NCI-H345 treated with DMSO at 0.1 percent for 48 hours (cell line): ENCODE measurements at regions not wholly inside any gene's neighbourhood (a gene's known extent, or its start where the extent isn't known, plus 50 kb on each side); places are given as distances from the start of the nearest gene placed in this dataset.

Experiments used
- DNase-seq: peaks from one replicate; lab custom pipeline; 2025; ENCODE audit not compliant: unreplicated experiment; lab: John Stamatoyannopoulos, UW

DNA sequence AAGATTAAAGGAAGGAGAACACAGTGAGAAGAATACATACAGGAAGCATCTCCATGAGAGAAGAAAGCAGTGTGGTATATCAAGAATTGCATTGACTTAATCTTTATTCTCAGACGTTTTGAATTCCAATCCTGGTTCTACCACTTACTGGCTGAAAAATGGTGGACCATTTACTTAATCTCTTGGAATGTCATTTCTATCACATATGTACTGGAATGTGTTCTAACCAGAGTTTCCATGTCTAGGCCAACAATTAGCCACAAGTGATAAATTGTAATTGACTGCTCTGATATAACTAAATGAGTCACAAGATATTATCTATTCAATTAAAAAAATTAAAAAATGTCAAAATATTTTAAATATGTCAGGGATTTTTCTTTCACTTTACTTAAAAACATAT lies 626.1 kb downstream of the PTPRC start:
- no peak for DNase-seq

DNA sequence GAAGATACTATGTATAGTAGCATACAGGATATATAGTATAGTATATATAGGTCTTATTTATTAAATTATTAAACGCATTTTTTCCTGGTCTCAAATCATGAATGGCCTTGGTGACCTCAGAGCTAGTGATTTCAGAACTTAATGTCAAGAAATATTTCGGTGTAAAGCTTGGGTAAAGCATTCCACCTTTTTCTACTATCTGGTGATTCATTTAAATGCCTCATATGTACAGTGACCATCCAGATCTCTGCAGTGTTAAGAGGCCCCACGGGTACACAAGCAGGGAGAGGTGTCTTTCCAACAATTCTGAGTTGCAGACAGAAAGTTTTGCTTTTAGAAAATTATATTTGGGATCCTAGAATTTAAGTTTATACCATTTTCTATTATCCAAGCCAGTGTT lies 626.5 kb downstream of the PTPRC start:
- DNase-seq, result no peak

DNA sequence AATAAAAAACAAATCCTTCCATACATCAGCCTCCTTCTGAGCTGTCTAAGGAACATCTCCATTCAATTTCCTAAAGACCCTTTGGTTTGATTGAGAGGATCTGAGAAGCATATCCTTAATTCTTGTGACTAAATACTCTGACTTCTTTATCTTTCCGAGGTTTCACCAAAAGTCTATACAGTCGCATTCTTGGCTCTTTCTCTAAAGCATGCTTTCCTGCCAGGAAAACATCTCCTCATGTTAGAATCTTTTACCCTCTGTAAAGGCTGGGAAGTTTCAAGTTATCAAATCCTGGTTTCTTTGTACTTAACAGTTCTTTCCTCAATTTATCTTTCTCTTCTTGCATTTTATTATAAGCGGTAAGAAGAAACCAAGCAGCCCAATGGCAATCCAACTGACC lies 630.4 kb downstream of the PTPRC start:
- DNase-seq, result no peak

DNA sequence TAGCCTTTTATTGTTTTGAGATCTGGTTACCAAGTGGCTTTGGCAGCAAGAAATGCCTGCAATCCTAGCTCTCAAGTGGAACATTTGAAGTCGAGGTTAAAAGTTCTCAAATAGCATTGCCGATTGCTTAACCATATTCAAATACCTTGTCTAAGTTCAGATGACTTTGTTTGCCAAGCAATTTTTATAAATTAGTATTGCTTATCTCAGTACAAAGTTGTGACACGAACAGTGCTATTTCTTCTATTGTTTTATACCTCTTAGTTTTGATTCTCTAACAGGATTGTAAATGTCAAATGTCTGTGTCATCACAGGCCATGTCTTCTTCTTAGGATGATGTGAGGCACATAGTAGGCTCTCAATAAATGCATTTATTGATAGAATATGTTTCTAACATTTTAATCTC lies 633.3 kb downstream of the PTPRC start:
- DNase-seq, result no peak

- DNase-seq, result no peak
Measured at GRCh38 chr1:199272628-199273086, 633.8 kb downstream of the PTPRC start.

DNA sequence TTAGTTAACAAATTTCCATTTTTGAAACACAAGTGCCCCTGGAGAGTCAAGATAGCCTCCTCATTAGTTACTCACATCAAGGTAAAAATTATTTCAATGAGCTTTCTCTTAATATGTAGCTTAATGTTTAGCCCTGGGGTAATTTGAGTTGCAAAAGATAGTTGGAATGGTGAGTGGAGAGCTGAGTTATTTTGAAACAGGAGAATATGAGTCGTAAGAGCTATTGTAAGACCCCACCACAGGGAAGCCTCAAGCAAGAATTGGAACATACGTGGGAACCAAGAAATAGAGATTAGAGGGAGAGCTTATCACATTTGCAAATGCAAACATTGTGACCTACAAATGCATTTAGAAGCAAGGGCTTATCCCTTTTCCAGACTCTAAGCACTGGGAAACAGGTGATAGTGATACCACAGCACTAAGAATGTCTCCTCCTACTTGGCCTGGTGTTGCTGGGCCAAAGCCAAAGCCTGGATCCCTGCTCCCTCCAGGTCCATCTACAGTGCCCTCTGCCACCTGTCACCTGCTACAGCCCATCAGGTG lies 635.1 kb downstream of the PTPRC start:
- no peak for DNase-seq

DNA sequence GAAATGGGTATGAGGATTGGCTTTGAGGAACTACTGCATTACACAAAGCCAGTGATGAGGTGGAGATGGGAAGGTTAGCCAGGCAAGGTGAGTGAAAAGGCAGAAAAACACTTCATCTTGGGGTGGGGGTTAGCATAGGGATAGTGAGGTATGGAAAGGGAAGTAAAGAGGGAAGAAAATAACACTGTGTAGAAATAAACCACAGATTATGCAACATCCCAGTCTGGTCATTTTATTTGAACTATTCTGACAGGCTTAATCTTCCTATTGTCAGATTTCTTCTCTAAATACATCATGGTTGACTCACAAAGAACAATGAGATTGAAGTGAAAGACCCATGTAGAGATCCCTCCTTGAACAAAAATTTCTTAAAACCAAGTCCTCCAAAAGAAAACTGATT lies 640.2 kb downstream of the PTPRC start:
- DNase-seq, result no peak

DNA sequence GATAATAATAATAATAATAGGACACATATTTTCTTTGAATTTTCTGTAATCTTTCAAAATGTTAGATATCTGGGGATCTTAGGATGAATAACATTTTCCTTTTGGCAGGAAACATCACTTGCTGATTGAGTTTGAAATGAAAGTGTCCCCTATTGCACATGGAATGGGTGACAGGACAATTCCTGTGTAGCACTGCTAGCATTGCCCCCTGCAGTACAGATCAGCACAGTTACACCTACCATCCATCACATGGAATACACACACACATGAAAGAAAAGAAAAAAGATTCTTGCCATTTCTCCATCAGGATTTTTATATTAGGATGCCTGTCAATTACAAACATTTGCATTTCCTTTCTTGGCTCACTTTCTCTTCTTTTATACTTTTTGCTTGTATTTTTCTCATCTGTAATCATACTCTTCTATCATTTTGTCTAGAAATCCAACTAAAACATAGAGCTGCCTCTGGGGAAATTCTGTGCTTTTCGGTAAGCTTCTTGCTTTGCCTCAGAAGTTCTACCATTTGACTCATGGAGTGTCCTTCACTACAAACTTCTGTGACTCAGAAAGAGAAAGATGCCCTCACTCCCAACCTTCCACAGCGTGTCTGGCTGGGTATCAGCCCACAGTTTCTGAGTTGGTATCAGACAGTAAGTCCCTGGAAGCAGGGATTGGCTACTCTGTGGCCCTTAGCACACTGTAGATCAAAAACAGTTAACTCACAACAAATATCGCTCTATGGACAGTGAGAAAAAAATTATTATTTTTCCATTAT lies 641.2 kb downstream of the PTPRC start:
- DNase-seq, result no peak

DNA sequence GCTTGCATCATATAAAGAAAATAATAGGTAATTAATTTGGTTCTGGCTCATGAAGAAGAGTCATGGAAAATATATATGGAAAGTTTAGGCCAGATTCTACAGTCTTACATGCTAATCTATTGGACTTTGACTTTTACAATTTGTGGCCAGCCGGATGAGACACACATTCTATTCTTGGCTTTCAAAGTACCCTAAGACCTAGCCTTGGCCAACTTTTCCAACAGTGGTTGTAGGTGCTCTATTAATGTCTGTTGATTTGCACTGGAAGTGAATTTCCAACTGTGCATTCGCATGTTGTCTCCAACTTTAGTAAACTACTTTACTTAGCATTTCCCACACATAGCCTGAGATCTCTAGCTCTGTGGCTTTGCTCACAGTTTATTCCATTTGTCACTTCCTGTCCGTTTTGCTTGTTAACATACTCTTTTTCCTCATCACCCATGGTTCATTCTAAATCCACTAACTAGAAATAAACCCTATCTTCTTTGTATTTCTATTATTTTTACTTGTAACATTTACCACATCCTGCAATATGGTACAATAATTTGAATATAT lies 644.0 kb downstream of the PTPRC start:
- DNase-seq, result no peak

DNA sequence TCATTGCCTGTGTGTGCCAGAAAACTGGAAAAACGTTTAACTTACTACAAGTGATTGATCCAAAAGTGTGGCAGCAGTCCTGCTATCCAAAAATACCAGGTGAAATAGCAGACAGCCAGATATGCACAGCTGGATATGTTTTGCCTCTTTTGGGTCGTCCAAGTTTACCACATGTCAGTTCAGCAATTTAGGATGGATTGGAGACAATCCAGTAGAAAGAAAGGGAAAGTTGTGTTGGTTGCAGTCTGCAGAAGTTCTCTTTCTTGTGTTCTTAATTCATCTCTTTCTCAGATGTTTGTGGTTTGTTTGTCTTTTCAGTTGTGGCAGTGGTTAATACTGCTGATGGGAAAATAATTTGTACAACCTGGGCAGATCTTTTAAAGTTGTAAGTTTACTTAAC lies 645.0 kb downstream of the PTPRC start:
- no peak for DNase-seq

DNA sequence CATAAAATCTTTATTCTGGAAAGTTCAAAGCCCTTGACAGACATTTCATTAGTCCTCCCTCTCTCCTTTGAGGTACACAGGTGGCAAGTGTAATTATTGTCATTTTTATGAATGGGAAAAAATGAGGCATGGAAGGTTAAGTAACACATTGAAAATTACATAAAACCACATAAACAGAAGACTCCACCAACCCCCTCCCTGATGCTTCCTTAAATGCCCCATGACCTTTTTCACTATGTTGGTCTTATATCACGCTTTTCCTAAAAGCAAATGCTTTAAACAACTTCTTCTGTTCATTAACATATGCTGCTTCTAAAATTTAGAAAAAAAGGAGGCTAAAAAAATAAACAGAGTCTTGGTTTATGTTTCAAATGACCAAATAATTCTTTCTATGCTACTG lies 648.4 kb downstream of the PTPRC start:
- DNase-seq, result no peak

DNA sequence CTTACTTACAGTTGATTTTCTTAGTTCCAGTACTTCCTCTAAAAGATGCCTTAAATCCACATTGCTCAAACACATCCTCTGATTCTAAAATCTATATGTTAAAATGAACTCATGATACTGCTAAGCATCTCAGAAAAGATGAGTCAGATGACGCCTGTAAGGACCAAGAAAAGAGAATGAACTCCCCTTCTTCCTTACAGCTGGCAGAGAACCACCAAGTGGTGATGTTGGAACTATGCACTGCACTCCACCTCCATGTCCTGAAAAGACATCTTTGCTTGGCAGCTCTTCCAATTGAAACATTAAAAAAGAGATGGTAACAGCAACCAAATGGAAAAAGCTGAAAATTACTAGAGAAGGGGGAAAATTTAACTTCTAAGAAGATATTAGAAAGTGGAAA lies 648.8 kb downstream of the PTPRC start:
- no peak for DNase-seq

GRCh38 chr1:199290186-199290585 lies 651.3 kb downstream of the PTPRC start:
- no peak for DNase-seq

GRCh38 chr1:199291022-199291740 lies 652.3 kb downstream of the PTPRC start:
- no peak for DNase-seq

DNA sequence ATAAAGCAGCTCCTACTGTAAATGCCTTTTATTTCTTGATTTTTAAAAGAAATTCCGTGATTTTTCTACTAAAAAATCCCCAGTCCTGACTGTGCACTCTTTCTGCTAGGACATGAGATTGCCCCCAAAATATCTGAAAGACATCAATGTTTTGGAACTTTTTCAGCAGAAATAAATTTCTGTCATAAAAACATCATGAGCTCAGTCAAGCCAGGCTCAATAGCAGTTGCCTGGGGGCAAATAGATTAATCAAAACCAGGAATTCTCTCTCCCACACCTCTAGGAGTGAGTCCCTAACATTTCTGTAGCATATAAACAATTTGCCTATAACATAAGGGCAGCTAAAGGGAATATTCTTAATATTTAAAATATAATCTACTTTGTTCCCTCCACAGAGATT lies 654.1 kb downstream of the PTPRC start:
- DNase-seq, result no peak

GRCh38 chr1:199295107-199295506 lies 656.3 kb downstream of the PTPRC start:
- no peak for DNase-seq

- DNase-seq, result no peak
Measured at GRCh38 chr1:199297174-199297573, 658.3 kb downstream of the PTPRC start.

DNA sequence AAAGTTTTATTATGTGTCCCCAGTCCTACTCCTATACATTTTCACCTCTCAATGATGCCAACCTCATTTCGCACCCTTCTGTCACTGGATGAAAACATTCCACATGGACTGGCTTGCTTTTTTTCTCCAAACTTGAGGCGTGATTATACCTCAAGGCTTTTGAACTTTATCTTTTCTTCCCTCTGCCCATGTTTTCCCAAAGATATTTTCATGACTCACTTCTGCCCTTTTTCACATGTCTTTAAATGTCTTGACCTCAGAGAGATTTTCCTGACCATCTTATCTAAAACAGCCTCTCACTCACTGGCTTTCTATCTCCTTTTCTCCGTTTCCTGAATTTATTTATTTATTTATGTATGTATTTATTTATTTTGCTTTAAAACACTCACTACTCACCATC lies 659.0 kb downstream of the PTPRC start:
- DNase-seq, result no peak

GRCh38 chr1:199298825-199299224 lies 660.0 kb downstream of the PTPRC start:
- DNase-seq, result no peak

DNA sequence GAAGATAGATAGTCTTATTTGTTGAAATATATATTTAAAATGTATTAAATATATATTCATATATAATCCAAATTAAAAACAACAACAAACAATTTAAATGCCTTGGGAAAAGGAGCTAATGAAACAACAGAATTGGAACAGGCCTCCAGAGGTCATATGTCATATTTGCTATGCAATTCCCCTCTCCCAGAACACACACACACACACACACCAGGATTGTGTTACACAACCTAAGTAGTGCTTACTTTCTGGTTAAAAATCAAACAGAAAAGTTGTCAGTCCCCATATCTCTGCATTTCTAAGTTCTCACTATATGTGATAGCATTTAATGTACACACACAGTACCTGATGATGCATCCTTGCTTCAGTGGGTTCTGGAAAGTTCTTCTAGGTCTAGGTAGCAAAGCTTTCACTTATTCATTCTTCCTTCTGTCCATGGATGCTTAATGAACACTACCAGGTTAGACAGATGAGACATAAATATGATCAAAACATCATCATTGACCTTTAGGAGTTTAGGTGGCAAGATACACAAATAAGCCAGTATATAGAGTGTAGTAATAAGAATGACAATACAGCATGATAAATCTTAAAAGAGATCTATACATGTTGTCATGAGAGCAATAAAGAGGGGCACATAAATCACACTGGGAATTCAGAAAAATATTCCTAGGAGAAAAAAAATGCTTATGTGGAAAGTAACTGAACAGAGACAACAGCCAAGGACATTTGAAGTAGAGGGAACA lies 662.8 kb downstream of the PTPRC start:
- no peak for DNase-seq

DNA sequence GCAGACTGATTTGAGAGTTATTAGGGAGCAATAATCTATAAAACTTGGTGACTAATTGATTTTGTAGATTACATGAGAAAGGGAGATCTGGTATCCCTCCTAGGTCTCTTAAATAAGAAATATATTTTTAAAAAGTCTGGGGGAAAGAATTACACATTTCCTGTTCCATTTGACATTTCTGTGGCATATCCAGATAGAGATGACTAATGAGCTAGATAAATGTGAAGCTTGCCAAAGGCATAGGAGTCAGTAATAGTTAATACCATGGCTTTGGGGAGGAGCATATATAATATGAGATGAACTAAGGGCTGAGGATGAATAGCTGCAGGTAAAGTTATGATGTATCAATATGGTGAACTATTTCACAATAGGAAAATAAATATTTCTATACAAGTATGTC lies 663.7 kb downstream of the PTPRC start:
- no peak for DNase-seq
